Left lung (tissue), 4 donors: ENCODE measurements at regions not wholly inside any gene's neighbourhood (a gene's known extent, or its start where the extent isn't known, plus 50 kb on each side); places are given as distances from the start of the nearest gene placed in this dataset.
"Not testable (repeated sequence)": the region's sequence is repeated elsewhere in the genome, so short reads cannot be mapped to it uniquely, and the experiment has no call there.

Source experiments
- ATAC-seq: fragments of 200-7000 bp; cut with Tn5 transposase; one replicate; pipeline ENCODE4 v1.9.1; 2020; ENCODE audit warnings: moderate library complexity
- DNase-seq, 4 donors: peaks; one replicate each; pipeline ENCODE4 v3.0.0-alpha.2; 2013 to 2020
- H3K27ac ChIP-seq, 2 donors: fragments of 200-600 bp; sonication (generic) in 1 of 2; one replicate each; pipeline versions ENCODE4 v1.5.0 to v1.8.0; 2020 to 2021
- H3K27me3 ChIP-seq, 2 donors: fragments of 200-600 bp; sonication (generic) in 1 of 2; one replicate each; pipeline versions ENCODE4 v1.5.0 to v1.8.0; 2020 to 2021
- H3K36me3 ChIP-seq, 2 donors: fragments of 200-600 bp; sonication (generic) in 1 of 2; one replicate each; pipeline versions ENCODE4 v1.5.0 to v1.8.0; 2020 to 2021
- H3K4me1 ChIP-seq, 2 donors: fragments of 200-600 bp; one replicate each; pipeline ENCODE4 v1.8.0; 2021
- H3K4me3 ChIP-seq, 2 donors: fragments of 200-600 bp; sonication (generic) in 1 of 2; one replicate each; pipeline versions ENCODE4 v1.5.0 to v1.8.0; 2020 to 2021; ENCODE audit warnings: mild to moderate bottlenecking in 1 of 2
- H3K9me3 ChIP-seq, 2 donors: fragments of 200-600 bp; sonication (generic) in 1 of 2; one replicate each; pipeline versions ENCODE4 v1.5.0 to v1.8.0; 2020 to 2021
- CTCF ChIP-seq, 2 donors: fragments of 200-600 bp; sonication (generic) in 1 of 2; IDR thresholded peaks; one replicate each; pipeline versions ENCODE4 v1.5.0 to v1.8.0; 2021; ENCODE audit warnings: antibody characterized with exemption in 2 of 2
- intact Hi-C, 2 donors: fragments of 100-400 bp; cut with DNase I; formaldehyde crosslinking; loops; one replicate each; pipeline versions ENCODE4 v1.11.2 to v1.14.2; 2022
- donor health status: DM: no; HTN: yes; CAD: no.
- donor health status: DM: no; HTN: no; CAD: no.

GRCh38 chr16:88259538-88259937 lies 123.2 kb upstream of the ZNF469 start:
- H3K27me3 ChIP-seq: peaks cover 0 to 49% of the 10 kb centered on the region in 2 donors
- H3K9me3 ChIP-seq, H3K4me1 ChIP-seq, H3K4me3 ChIP-seq, intact Hi-C loops, ATAC-seq, H3K27ac ChIP-seq, DNase-seq, H3K36me3 ChIP-seq: not testable (repeated sequence)

DNA sequence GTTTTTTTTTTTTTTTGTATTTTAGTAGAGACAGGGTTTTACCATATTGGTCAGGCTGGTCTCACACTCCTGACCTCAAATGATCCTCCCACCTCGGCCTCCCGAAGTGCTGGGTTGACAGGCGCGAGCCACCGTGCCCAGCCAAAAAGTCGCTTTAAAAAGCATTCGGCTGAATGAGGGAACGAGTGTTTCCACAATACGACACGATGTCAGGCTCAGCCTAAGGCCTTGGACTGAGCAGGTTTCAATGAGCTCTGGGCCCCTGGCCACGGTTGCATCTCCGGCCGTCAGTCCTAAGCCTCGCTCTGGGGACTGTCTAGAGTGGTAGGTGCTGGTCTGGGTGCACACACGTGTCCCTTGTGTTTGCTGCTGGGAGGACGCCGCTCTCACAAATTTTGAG lies 122.6 kb upstream of the ZNF469 start:
- H3K36me3 ChIP-seq, H3K4me1 ChIP-seq, H3K4me3 ChIP-seq, H3K9me3 ChIP-seq, ATAC-seq, H3K27ac ChIP-seq, intact Hi-C loops, DNase-seq: not testable (repeated sequence)
- peaks cover 0 to 50% of the 10 kb centered on the region in 2 donors for H3K27me3 ChIP-seq

GRCh38 chr16:88260881-88261665 lies 121.7 kb upstream of the ZNF469 start:
- H3K4me1 ChIP-seq, ATAC-seq, H3K4me3 ChIP-seq, H3K9me3 ChIP-seq, intact Hi-C loops, H3K27ac ChIP-seq, DNase-seq, H3K36me3 ChIP-seq: not testable (repeated sequence)
- H3K27me3 ChIP-seq: peaks cover 0 to 58% of the 10 kb centered on the region in 2 donors

DNA sequence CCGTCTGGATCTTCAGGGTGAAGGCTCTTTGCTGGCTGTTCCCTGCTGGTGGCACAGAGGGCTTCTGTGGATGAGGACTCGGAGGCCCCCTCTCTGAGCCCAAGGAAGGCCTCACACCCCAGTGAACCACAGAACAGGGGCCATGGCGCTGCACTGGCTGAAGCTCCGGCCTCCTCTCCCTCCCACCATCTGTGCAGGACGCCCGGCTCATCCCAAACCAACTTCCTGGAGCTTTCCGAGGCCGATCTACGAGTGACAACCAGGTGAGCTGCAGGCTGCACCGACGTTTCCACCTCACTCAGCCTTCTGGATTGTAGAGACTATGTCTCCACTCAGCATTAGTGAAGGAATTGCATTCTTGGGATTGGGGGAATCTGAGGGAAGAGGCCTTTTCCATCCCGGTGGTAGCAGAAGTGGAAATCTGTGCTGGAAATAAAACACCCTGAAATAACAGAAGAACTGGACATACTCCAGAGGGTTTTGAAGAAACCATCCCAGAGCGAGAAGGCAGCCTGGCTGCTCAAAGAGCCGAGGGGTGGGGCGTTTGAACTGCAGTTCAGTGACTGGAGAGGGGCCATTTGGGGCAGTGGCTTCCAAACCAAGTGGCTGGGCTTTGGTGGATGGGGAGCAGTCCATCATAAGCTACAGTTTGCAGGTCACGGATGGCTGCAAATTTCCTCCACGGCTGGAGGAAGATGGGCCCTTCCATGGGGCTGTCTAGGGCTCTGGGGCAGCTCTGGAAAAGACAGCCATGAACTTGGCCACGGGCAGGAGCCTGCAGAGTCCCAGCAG lies 120.7 kb upstream of the ZNF469 start:
- intact Hi-C loops, H3K9me3 ChIP-seq, H3K4me3 ChIP-seq, ATAC-seq, H3K36me3 ChIP-seq, H3K4me1 ChIP-seq, DNase-seq, H3K27ac ChIP-seq: not testable (repeated sequence)
- peaks cover 0 to 60% of the 10 kb centered on the region in 2 donors for H3K27me3 ChIP-seq

DNA sequence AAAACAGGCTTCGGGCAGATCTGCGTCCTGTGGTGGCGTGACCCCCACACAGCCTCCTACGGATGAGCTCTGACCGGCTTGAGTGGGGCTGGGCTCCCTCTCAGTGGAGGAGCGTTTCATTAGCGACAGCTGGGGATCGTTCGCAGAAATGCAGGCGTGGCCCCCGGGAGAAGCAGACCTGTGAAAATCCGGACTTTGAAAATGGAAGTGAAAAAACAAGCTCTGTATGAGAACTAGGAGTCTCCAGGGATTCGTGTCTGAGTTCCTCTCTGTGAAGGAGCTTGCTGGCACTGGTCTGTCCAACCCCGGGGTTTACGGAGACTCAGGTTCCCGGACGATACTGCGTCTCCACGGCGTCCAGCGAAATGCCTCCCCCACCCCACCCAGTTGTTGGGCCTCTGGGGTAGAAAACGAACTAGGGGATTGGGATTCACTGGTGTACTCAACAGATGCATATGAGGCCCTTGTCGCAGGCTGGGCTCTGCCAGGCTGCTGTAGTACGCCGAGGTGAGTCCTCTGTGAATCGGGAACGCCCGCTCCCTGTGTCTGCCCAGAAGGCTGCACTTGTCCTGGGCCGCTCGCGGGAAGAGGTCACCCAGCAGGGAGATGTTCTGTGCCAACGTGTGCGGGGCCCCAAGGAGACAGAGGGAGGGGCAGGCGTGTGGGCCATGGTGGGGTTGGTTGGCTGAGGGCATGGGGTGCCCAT lies 119.7 kb upstream of the ZNF469 start:
- intact Hi-C loops, H3K9me3 ChIP-seq, ATAC-seq, DNase-seq, H3K4me1 ChIP-seq, H3K27ac ChIP-seq, H3K36me3 ChIP-seq, H3K4me3 ChIP-seq: not testable (repeated sequence)
- H3K27me3 ChIP-seq: peaks cover 0 to 57% of the 10 kb centered on the region in 2 donors

DNA sequence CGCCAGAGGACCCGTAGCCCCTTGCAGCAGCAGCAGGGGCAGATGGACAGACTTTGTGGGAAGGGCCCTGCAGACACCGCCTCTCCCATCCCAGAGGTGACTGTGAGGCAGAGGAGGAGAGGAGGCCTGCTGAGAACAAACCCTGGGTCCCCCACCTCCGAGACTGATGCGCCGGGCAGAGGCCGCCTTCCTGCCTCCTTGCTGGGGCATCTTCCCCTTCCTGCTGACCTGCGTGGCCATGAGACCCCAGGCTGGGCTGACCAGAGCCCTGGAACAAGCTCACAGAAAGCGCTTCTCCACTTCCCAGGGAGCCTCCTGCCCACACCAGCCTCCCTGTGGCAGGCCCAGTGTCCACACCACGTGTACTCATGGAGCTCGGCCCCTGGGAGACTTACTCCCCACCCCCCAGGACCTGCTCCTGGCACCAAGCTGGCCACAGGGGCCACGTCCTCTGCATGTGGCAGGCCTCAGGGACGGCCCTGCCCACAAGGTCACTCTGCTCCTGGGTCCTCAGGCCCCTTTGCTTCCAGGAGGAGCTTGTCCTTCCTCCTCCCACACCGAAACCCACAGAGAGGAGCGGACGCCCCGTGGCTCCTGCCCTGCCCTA lies 119.0 kb upstream of the ZNF469 start:
- H3K27ac ChIP-seq, H3K4me3 ChIP-seq, H3K4me1 ChIP-seq, ATAC-seq, H3K36me3 ChIP-seq, DNase-seq, H3K9me3 ChIP-seq, intact Hi-C loops: not testable (repeated sequence)
- peaks cover 0 to 49% of the 10 kb centered on the region in 2 donors for H3K27me3 ChIP-seq

- peaks cover 0 to 7% of the 10 kb centered on the region in 2 donors for H3K4me1 ChIP-seq
- peak; percentile 94 for ATAC-seq
- H3K36me3 ChIP-seq: no peaks in the 10 kb centered on the region
- H3K27me3 ChIP-seq: peaks cover 0 to 39% of the 10 kb centered on the region in 2 donors
- no peak overlapping the region for H3K4me3 ChIP-seq
- TF ChIP-seq CTCF (IDR thresholded peaks at IDR 0.05): no peak
- intact Hi-C loops: no loop called here
- no peaks in the 10 kb centered on the region for H3K9me3 ChIP-seq
- H3K27ac ChIP-seq: no peak overlapping the region
- DNase-seq: peak in 3 of 4 donors; percentile 80 to 98 (median 95)
These were observed 118.0 kb upstream of the ZNF469 start for GRCh38 chr16:88264641-88265285.

DNA sequence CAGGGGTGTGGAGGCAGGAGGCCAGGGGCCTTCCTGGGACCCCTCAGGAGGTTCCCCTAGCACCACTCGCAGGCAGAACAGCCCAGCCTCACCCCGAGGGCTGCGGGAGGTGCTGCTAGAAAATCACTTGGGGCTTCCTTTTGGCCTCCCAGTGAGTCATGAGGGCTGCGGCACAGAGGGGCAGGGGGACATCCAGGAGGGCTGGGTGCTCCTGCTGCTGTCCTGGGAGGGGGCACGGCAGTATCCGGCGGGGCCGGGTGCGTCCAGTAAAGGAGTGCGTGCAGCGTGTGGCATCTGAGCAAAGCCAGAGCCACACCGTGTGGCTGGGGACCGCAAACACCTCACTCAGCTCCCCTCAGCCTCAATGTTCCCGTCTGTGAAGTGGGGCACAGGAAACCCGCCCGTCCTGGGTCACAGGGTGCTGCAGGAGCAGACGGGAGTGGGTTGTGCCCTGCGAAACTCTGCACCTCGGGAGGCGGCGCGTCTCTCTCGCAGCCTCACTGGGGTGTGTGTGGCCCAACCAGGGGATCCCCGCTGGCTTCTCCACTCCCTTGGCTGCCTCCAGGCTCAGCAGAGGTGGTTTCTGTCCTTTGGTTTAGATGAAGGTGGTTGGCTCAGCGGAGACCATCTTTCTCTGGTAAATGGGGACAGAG lies 117.3 kb upstream of the ZNF469 start:
- ATAC-seq, H3K27ac ChIP-seq, intact Hi-C loops, H3K4me1 ChIP-seq, H3K9me3 ChIP-seq, H3K4me3 ChIP-seq, H3K36me3 ChIP-seq: not testable (repeated sequence)
- DNase-seq: peak in 1 of 4 donors; percentile 72
- H3K27me3 ChIP-seq: peaks cover 0 to 38% of the 10 kb centered on the region in 2 donors

GRCh38 chr16:88266036-88266435 lies 116.7 kb upstream of the ZNF469 start:
- H3K4me1 ChIP-seq, H3K27ac ChIP-seq, H3K4me3 ChIP-seq, ATAC-seq, H3K36me3 ChIP-seq, DNase-seq, intact Hi-C loops, H3K9me3 ChIP-seq: not testable (repeated sequence)
- peaks cover 0 to 36% of the 10 kb centered on the region in 2 donors for H3K27me3 ChIP-seq

GRCh38 chr16:88266935-88267551 lies 115.7 kb upstream of the ZNF469 start:
- H3K9me3 ChIP-seq, H3K4me3 ChIP-seq, H3K36me3 ChIP-seq, H3K4me1 ChIP-seq, ATAC-seq, H3K27ac ChIP-seq, intact Hi-C loops, DNase-seq: not testable (repeated sequence)
- H3K27me3 ChIP-seq: peaks cover 0 to 28% of the 10 kb centered on the region in 2 donors
